ENCODE measurements at regions not wholly inside any gene's neighbourhood (a gene's known extent, or its start where the extent isn't known, plus 50 kb on each side); places are given as distances from the start of the nearest gene placed in this dataset.
"Not testable (repeated sequence)": the region's sequence is repeated elsewhere in the genome, so short reads cannot be mapped to it uniquely, and the experiment has no call there.

DNA sequence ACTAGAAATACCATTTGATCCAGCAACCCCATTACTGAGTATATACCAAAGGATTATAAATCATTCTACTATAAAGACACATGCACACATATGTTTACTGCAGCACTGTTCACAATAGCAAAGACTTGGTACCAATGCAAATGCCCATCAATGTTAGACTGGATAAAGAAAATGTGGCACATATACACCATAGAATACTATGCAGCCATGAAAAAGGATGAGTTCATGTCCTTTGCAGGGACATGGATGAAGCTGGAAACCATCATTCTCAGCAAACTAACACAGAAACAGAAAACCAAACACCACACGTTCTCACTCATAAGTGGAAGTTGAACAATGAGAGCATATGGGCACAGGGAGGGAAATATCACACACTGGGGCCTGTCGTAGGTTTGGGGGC lies 106.0 kb downstream of the SPATA18 start:
- TF ChIP-seq POLR2A (IDR thresholded peaks at IDR 0.05): not testable (repeated sequence)
- TF ChIP-seq, protein P1, sequence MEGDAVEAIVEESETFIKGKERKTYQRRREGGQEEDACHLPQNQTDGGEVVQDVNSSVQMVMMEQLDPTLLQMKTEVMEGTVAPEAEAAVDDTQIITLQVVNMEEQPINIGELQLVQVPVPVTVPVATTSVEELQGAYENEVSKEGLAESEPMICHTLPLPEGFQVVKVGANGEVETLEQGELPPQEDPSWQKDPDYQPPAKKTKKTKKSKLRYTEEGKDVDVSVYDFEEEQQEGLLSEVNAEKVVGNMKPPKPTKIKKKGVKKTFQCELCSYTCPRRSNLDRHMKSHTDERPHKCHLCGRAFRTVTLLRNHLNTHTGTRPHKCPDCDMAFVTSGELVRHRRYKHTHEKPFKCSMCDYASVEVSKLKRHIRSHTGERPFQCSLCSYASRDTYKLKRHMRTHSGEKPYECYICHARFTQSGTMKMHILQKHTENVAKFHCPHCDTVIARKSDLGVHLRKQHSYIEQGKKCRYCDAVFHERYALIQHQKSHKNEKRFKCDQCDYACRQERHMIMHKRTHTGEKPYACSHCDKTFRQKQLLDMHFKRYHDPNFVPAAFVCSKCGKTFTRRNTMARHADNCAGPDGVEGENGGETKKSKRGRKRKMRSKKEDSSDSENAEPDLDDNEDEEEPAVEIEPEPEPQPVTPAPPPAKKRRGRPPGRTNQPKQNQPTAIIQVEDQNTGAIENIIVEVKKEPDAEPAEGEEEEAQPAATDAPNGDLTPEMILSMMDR (IDR thresholded peaks at IDR 0.05): not testable (repeated sequence)

Data from right lobe of liver (tissue), 4 donors.